PC-9 (cell line): ENCODE measurements at regions not wholly inside any gene's neighbourhood (a gene's known extent, or its start where the extent isn't known, plus 50 kb on each side); places are given as distances from the start of the nearest gene placed in this dataset.

Experiments used
- EZH2 ChIP-seq: fragments of 200-600 bp; sonication (generic); IDR thresholded peaks from 2 replicates; pipeline ENCODE4 v1.8.0; 2017; ENCODE audit warnings: antibody characterized with exemption, low read depth
- TF ChIP-seq, protein P1 (sequence below): fragments of 200-600 bp; sonication (generic); conservative IDR thresholded peaks from 2 replicates; pipeline ENCODE4 v1.6.1; 2017; ENCODE audit warnings: mixed run types, antibody characterized with exemption, mild to moderate bottlenecking, moderate library complexity

DNA sequence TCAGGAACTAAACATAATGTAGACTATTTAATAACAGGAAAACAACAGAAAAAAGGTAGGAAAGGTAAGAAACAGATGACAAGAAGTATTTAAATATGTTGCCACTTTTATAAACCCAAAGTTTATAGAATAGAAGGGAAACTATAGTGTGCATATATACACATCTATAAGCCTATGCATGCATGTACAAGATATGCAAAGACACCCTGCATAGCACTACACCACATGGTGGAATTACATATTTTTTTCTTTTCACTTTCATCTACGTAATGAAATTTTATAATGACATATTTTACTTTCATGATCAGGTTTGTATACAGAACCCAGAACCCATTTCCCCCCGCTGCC is 136.8 kb downstream of the MEX3B start:
- TF ChIP-seq, protein P1, sequence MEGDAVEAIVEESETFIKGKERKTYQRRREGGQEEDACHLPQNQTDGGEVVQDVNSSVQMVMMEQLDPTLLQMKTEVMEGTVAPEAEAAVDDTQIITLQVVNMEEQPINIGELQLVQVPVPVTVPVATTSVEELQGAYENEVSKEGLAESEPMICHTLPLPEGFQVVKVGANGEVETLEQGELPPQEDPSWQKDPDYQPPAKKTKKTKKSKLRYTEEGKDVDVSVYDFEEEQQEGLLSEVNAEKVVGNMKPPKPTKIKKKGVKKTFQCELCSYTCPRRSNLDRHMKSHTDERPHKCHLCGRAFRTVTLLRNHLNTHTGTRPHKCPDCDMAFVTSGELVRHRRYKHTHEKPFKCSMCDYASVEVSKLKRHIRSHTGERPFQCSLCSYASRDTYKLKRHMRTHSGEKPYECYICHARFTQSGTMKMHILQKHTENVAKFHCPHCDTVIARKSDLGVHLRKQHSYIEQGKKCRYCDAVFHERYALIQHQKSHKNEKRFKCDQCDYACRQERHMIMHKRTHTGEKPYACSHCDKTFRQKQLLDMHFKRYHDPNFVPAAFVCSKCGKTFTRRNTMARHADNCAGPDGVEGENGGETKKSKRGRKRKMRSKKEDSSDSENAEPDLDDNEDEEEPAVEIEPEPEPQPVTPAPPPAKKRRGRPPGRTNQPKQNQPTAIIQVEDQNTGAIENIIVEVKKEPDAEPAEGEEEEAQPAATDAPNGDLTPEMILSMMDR = no peak
- no peak for TF ChIP-seq EZH2
